ENCODE measurements at regions not wholly inside any gene's neighbourhood (a gene's known extent, or its start where the extent isn't known, plus 50 kb on each side); places are given as distances from the start of the nearest gene placed in this dataset.

DNA sequence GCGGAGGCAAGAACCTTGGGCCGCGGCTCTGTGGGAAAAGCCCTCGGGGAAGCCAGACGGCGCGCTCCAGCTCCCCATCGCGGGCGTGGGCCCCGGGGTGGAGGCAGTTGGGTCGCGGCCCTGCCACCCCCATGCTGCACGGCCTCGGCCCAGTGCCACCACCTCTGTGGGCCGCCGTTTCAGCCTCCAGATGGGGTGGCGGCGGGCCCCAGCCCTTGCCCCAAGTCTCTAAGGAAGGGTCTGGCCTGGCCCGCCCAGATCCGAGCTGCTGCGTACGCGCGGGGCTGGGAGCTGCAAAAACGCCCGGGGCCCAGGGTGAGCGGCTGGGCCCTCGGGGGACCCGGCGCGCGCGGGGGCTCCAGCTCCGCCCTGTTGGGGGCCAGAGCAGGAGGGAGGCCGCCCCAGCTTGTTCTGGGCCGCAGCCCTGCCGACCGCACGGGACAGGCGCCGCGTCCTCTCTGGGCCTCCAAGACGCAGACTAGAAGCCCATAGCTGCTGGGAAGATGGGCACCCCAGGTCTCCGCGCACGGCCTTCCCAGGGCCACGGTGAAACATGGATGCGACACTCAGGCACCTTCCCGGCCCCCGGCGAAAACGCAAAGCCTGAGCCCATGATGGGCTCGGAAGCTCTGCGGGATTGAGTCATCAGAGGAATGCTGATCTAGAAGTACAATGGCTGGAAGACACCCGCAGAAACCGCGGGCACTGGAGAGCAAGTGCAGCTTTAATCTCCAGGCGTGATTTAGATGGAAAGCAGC lies 110.1 kb downstream of the KCTD15 start:
- H2BK20ac ChIP-seq (ENCODE audit: low read depth, low read length, poor library complexity, severe bottlenecking) = no peak overlapping the region
- peak overlapping the region; percentile 63 for H3K18ac ChIP-seq (ENCODE audit: insufficient read length, low read depth, low read length)

More for the DNA sequence above, 110.1 kb downstream of the KCTD15 start:
- Histone ChIP-seq H4K8ac (replicated peaks; ENCODE audit: insufficient read length, low read depth, low read length) (no peak overlapping the region), H3K27ac (ENCODE audit: insufficient read length, low read depth, low read length) (no peak overlapping the region), H2BK5ac (ENCODE audit: insufficient read length, low read length) (no peak overlapping the region), H3K4me2 (ENCODE audit: insufficient read depth, insufficient read length, low read length) (peak overlapping the region; percentile 53), H2BK15ac (ENCODE audit: low read depth, low read length) (no peak overlapping the region), H2AK5ac (ENCODE audit: insufficient read length, low read length) (no peak overlapping the region), H2BK12ac (ENCODE audit: insufficient read length, low read depth, low read length) (no peak overlapping the region), H3K27me3 (ENCODE audit: insufficient read depth, low read length) (no peaks in the 10 kb centered on the region), H3K4me1 (ENCODE audit: insufficient read depth, low read length) (peaks cover 5% of the 10 kb centered on the region; the same call in 1 of the 2 replicates), H3K56ac (ENCODE audit: insufficient read length, low read depth, low read length) (no peak overlapping the region), H2BK120ac (ENCODE audit: low read depth, low read length, poor library complexity, severe bottlenecking) (no peak overlapping the region), H3T11ph (ENCODE audit: low read length) (no peak overlapping the region), H3K4ac (ENCODE audit: low read depth, low read length) (no peak overlapping the region), H3K79me2 (ENCODE audit: insufficient read depth, low read length) (no peaks in the 10 kb centered on the region), H4K91ac (ENCODE audit: insufficient read length, low read depth, low read length) (no peak overlapping the region), H3K9ac (ENCODE audit: extremely low read depth, insufficient read length, low read length) (peak overlapping the region; percentile 34), H3K23me2 (ENCODE audit: insufficient read length, low read depth, low read length, poor library complexity, severe bottlenecking) (peaks cover 8% of the 10 kb centered on the region), H2AFZ (ENCODE audit: low read length) (no peak overlapping the region), H4K5ac (ENCODE audit: insufficient read length, low read depth, low read length) (no peak overlapping the region), H3K79me1 (ENCODE audit: insufficient read depth, low read depth, low read length, poor library complexity, severe bottlenecking) (no peaks in the 10 kb centered on the region), H4K20me1 (ENCODE audit: control insufficient read depth, insufficient read depth, insufficient read length) (no peaks in the 10 kb centered on the region), H3K9me3 (ENCODE audit: control insufficient read depth, low read depth, low read length) (no peaks in the 10 kb centered on the region), H3K14ac (ENCODE audit: insufficient read depth, low read length) (peak overlapping the region; percentile 86), H3K23ac (ENCODE audit: insufficient read length, low read depth, low read length) (no peak overlapping the region)
- H3K4me1 Mint-ChIP-seq = peaks cover 34 to 42% of the 10 kb centered on the region in 2 experiments
- peaks cover 0 to 5% of the 10 kb centered on the region in 2 experiments; a peak in 2 of 5 replicates for H3K9me3 Mint-ChIP-seq
- H3K36me3 Mint-ChIP-seq (ENCODE audit: insufficient read depth in 1 of 3, low read depth in 3 of 3) = peaks cover 4 to 14% (median 8%) of the 10 kb centered on the region in 3 experiments; a peak in 4 of 7 replicates
- H3K27me3 Mint-ChIP-seq (ENCODE audit: low read depth) = peaks cover 7% of the 10 kb centered on the region
- TF ChIP-seq, protein P1, sequence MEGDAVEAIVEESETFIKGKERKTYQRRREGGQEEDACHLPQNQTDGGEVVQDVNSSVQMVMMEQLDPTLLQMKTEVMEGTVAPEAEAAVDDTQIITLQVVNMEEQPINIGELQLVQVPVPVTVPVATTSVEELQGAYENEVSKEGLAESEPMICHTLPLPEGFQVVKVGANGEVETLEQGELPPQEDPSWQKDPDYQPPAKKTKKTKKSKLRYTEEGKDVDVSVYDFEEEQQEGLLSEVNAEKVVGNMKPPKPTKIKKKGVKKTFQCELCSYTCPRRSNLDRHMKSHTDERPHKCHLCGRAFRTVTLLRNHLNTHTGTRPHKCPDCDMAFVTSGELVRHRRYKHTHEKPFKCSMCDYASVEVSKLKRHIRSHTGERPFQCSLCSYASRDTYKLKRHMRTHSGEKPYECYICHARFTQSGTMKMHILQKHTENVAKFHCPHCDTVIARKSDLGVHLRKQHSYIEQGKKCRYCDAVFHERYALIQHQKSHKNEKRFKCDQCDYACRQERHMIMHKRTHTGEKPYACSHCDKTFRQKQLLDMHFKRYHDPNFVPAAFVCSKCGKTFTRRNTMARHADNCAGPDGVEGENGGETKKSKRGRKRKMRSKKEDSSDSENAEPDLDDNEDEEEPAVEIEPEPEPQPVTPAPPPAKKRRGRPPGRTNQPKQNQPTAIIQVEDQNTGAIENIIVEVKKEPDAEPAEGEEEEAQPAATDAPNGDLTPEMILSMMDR (conservative IDR thresholded peaks at IDR 0.05) = no peak
- H3K4me3 Mint-ChIP-seq = peak overlapping the region; percentile 67 to 80
- WGBS (ENCODE audit: extremely low coverage, insufficient read length, low lambda C conversion rate) = no CpG with 5 or more reads among the region's 59 CpGs
- peak; percentile 58 for DNase-seq
- H3K27ac Mint-ChIP-seq = peak overlapping the region; percentile 33 to 87 (median 62); a peak in 4 of 7 replicates

Measured in H9 (cell line).